HCT116 (cell line): ENCODE measurements at regions not wholly inside any gene's neighbourhood (a gene's known extent, or its start where the extent isn't known, plus 50 kb on each side); places are given as distances from the start of the nearest gene placed in this dataset.
"Not testable (repeated sequence)": the region's sequence is repeated elsewhere in the genome, so short reads cannot be mapped to it uniquely, and the experiment has no call there.

ENCODE experiments used
- ATAC-seq: fragments of 200-7000 bp; cut with Tn5 transposase; 2 replicates; pipeline ENCODE4 v1.9.1; 2020; ENCODE audit warnings: mild to moderate bottlenecking, moderate library complexity
- BruUV-seq: library from RNA; stranded (reverse); fragments of 400-500 nt; replicated peaks from 2 replicates; lab custom pipeline; 2021; lab: Mats Ljungman, UMichigan
- CTCF ChIA-PET: fragments of 300-600 bp; sonication (Branson Sonifier 250); formaldehyde crosslinking; loops from one replicate; lab custom pipeline; 2021; ENCODE audit warnings: antibody characterized with exemption; lab: Charles Lee
- POLR2A ChIA-PET: fragments of 300-600, 350-600 bp; sonication (Branson Sonifier 250); formaldehyde crosslinking; loops from one replicate; lab custom pipeline; 2021; ENCODE audit warnings: antibody characterized with exemption; lab: Charles Lee
- RAD21 ChIA-PET, 2 experiments: fragments of 300-600 bp; sonication (Branson Sonifier 250); formaldehyde crosslinking; loops; one replicate each; lab custom pipeline; 2023; ENCODE audit warnings: low total read pairs in 2 of 2; ENCODE audit not compliant: uncharacterized antibody in 2 of 2, unreplicated experiment in 2 of 2, low non-redundant PET in 1 of 2; lab: Charles Lee
- DNase-seq: peaks from one replicate; pipeline ENCODE4 v3.0.0-alpha.2; 2010; ENCODE audit warnings: low read depth, low spot score
- H2AFZ ChIP-seq: fragments of 200-600 bp; shearing (Covaris generic), sonication (generic); 2 replicates; pipeline ENCODE4 v1.6.1; 2017; ENCODE audit warnings: low read depth, mixed run types, mixed read lengths, antibody characterized with exemption, low read length; ENCODE audit not compliant: poor library complexity, severe bottlenecking
- H3K27ac ChIP-seq: 2 replicates; pipeline ENCODE4 v1.5.1; 2012; ENCODE audit warnings: low read depth, low read length
- H3K27me3 ChIP-seq: fragments of 200-600 bp; sonication (generic); 2 replicates; pipeline ENCODE4 v1.6.1; 2016; ENCODE audit warnings: mixed run types, low read length, mixed read lengths; ENCODE audit not compliant: insufficient read depth
- H3K36me3 ChIP-seq, 2 experiments: fragments of 200-500 bp in 1 of 2; fragments of 200-600 bp in 1 of 2; sonication (Bioruptor generic) in 1 of 2; sonication (generic) in 1 of 2; 2 replicates each; pipeline versions ENCODE4 v1.5.1 to v1.6.1; 2014 to 2016; ENCODE audit warnings: low read length in 2 of 2, inconsistent platforms in 1 of 2, mixed read lengths in 1 of 2, mixed run types in 1 of 2; ENCODE audit not compliant: insufficient read depth in 2 of 2, control insufficient read depth in 1 of 2
- H3K4me1 ChIP-seq, 2 experiments: fragments of 200-600 bp in 1 of 2; sonication (generic) in 1 of 2; 2 replicates each; pipeline versions ENCODE4 v1.5.1 to v1.6.1; 2012 to 2017; ENCODE audit warnings: low read length in 2 of 2, inconsistent platforms in 1 of 2, mild to moderate bottlenecking in 1 of 2, mixed read lengths in 1 of 2, mixed run types in 1 of 2, moderate library complexity in 1 of 2; ENCODE audit not compliant: insufficient read depth in 2 of 2, control insufficient read depth in 1 of 2
- H3K4me2 ChIP-seq: fragments of 200-600 bp; sonication (generic); 2 replicates; pipeline ENCODE4 v1.6.1; 2017; ENCODE audit warnings: mixed run types, low read length, mixed read lengths
- H3K4me3 ChIP-seq, 2 experiments: fragments of 200-600 bp in 1 of 2; sonication (generic) in 1 of 2; replicated peaks in 1 of 2; 2 replicates each; pipeline ENCODE4 v1.5.1; 2011 to 2016; ENCODE audit warnings: low read length in 2 of 2, control low read depth in 1 of 2, low read depth in 1 of 2, mild to moderate bottlenecking in 1 of 2, mixed read lengths in 1 of 2, mixed run types in 1 of 2
- H3K79me2 ChIP-seq: fragments of 200-600 bp; sonication (generic); 2 replicates; pipeline ENCODE4 v1.6.1; 2017; ENCODE audit warnings: mild to moderate bottlenecking, mixed run types, low read length, moderate library complexity, mixed read lengths; ENCODE audit not compliant: insufficient read depth
- H3K9ac ChIP-seq: fragments of 200-600 bp; sonication (generic); 2 replicates; pipeline ENCODE4 v1.6.1; 2016; ENCODE audit warnings: low read length, mixed read lengths
- H3K9me2 ChIP-seq: fragments of 200-600 bp; sonication (generic), shearing (Covaris generic); 2 replicates; pipeline ENCODE4 v1.6.1; 2017; ENCODE audit warnings: mixed run types, mild to moderate bottlenecking, moderate library complexity; ENCODE audit not compliant: insufficient read depth
- H3K9me3 ChIP-seq, 2 experiments: fragments of 200-500 bp in 1 of 2; fragments of 200-600 bp in 1 of 2; sonication (Bioruptor generic) in 1 of 2; sonication (generic) in 1 of 2; 2 replicates each; pipeline ENCODE4 v1.6.1; 2014 to 2017; ENCODE audit warnings: low read length in 2 of 2, mixed read lengths in 2 of 2, inconsistent platforms in 1 of 2, low read depth in 1 of 2, mild to moderate bottlenecking in 1 of 2, mixed run types in 1 of 2, moderate library complexity in 1 of 2; ENCODE audit not compliant: control insufficient read depth in 1 of 2, insufficient read depth in 1 of 2
- H4K20me1 ChIP-seq: fragments of 200-600 bp; sonication (generic), shearing (Covaris generic); 2 replicates; pipeline ENCODE4 v1.6.1; 2017; ENCODE audit warnings: mixed run types, mild to moderate bottlenecking, moderate library complexity; ENCODE audit not compliant: insufficient read depth
- ATF3 ChIP-seq: IDR thresholded peaks from 2 replicates; pipeline ENCODE4 v1.6.1; 2012
- CBX3 ChIP-seq: IDR thresholded peaks from 2 replicates; pipeline ENCODE4 v1.6.1; 2012; ENCODE audit warnings: low read depth
- EZH2 ChIP-seq: fragments of 200-600 bp; sonication (generic); IDR thresholded peaks from 2 replicates; pipeline ENCODE4 v1.6.1; 2017; ENCODE audit warnings: antibody characterized with exemption, mixed run types
- FOSL1 ChIP-seq: IDR thresholded peaks from 2 replicates; pipeline ENCODE4 v1.6.1; 2012; ENCODE audit warnings: low read depth
- JUND ChIP-seq: IDR thresholded peaks from 2 replicates; pipeline ENCODE4 v1.6.1; 2012
- POLR2A ChIP-seq: IDR thresholded peaks from 2 replicates; pipeline ENCODE4 v1.7.0; 2011; ENCODE audit warnings: borderline replicate concordance; ENCODE audit not compliant: insufficient read depth, insufficient read length; ENCODE audit errors: extremely low read depth
- POLR2AphosphoS5 ChIP-seq: IDR thresholded peaks from 2 replicates; pipeline ENCODE4 v1.6.1; 2011; ENCODE audit warnings: mild to moderate bottlenecking, low read depth, low read length, moderate library complexity
- SRF ChIP-seq: IDR thresholded peaks from 2 replicates; pipeline ENCODE4 v1.6.1; 2012; ENCODE audit warnings: low read depth
- TCF7L2 ChIP-seq: IDR thresholded peaks from 2 replicates; pipeline ENCODE4 v1.7.0; 2011; ENCODE audit warnings: borderline replicate concordance, inconsistent platforms; ENCODE audit not compliant: insufficient read depth, insufficient read length; ENCODE audit errors: extremely low read depth
- YY1 ChIP-seq: IDR thresholded peaks from 2 replicates; pipeline ENCODE4 v1.6.1; 2011; ENCODE audit warnings: low read length, low read depth, moderate library complexity, mild to moderate bottlenecking; ENCODE audit not compliant: insufficient replicate concordance; ENCODE audit errors: extremely low read depth
- ZBTB33 ChIP-seq: IDR thresholded peaks from 2 replicates; pipeline ENCODE4 v1.6.1; 2011; ENCODE audit warnings: mild to moderate bottlenecking, low read length, moderate library complexity; ENCODE audit not compliant: insufficient replicate concordance; ENCODE audit errors: extremely low read depth
- ZFX ChIP-seq: fragments of 450-650 bp; IDR thresholded peaks from 2 replicates; pipeline ENCODE4 v1.6.1; 2017
- ZNF274 ChIP-seq: fragments of 200-500 bp; sonication (Bioruptor generic); IDR thresholded peaks from 2 replicates; pipeline ENCODE4 v1.6.1; 2014; ENCODE audit warnings: mild to moderate bottlenecking, low read depth, low read length, inconsistent platforms
- intact Hi-C: fragments of 100-400 bp; cut with micrococcal nuclease; formaldehyde crosslinking; loops from 2 replicates; pipeline ENCODE4 v1.10.0; 2022
- TF ChIP-seq, protein P1 (sequence below): IDR thresholded peaks from 2 replicates; pipeline ENCODE4 v1.6.1; 2012; ENCODE audit warnings: low read depth

DNA sequence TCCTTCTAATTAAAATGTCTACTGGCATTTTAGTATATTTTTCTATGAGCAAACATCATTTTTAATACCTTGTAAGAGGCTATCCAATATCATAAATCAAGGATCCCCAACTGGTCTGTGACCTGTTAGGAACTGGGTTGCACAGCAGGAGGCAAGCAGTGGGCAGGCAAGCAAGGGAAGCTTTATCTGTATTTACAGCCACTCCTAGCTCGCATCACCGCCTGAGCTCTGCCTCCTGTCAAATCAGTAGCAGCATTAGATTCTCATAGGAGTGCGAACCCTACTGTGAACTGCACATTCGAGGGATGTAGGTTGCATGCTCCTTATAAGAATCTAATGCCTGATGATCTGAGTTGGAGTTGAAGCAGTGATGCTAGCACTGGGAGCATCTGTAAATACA, 70.2 kb upstream of the CREB3L1 start (continued):
- TF ChIP-seq, protein P1, sequence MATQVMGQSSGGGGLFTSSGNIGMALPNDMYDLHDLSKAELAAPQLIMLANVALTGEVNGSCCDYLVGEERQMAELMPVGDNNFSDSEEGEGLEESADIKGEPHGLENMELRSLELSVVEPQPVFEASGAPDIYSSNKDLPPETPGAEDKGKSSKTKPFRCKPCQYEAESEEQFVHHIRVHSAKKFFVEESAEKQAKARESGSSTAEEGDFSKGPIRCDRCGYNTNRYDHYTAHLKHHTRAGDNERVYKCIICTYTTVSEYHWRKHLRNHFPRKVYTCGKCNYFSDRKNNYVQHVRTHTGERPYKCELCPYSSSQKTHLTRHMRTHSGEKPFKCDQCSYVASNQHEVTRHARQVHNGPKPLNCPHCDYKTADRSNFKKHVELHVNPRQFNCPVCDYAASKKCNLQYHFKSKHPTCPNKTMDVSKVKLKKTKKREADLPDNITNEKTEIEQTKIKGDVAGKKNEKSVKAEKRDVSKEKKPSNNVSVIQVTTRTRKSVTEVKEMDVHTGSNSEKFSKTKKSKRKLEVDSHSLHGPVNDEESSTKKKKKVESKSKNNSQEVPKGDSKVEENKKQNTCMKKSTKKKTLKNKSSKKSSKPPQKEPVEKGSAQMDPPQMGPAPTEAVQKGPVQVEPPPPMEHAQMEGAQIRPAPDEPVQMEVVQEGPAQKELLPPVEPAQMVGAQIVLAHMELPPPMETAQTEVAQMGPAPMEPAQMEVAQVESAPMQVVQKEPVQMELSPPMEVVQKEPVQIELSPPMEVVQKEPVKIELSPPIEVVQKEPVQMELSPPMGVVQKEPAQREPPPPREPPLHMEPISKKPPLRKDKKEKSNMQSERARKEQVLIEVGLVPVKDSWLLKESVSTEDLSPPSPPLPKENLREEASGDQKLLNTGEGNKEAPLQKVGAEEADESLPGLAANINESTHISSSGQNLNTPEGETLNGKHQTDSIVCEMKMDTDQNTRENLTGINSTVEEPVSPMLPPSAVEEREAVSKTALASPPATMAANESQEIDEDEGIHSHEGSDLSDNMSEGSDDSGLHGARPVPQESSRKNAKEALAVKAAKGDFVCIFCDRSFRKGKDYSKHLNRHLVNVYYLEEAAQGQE: no peak

DNA sequence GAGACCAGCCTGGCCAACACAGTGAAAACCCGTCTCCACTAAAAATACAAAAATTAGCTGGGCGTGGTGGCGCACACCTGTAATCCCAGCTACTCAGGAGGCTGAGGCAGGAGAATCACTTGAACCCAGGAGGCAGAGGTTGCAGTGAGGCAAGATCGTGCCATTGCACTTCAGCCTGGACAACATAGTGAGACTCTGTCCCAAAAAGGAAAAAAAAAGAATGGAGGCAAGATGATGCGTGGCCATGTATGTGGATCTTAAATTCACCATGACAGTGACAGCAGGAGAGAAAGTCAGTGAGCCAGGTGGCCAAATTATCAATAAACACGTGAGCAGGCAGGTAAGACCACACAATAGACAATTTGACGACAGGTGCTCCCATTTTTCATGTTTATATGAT, 73.0 kb upstream of the CREB3L1 start:
- H3K9me2 ChIP-seq, ATAC-seq, H3K36me3 ChIP-seq, H4K20me1 ChIP-seq, H3K4me3 ChIP-seq, H3K9ac ChIP-seq, POLR2A ChIA-PET, H3K4me2 ChIP-seq, H3K9me3 ChIP-seq, CTCF ChIA-PET, H3K79me2 ChIP-seq, H2AFZ ChIP-seq, intact Hi-C loops, BruUV-seq, H3K27me3 ChIP-seq, H3K27ac ChIP-seq, RAD21 ChIA-PET, H3K4me1 ChIP-seq, DNase-seq: not testable (repeated sequence)

DNA sequence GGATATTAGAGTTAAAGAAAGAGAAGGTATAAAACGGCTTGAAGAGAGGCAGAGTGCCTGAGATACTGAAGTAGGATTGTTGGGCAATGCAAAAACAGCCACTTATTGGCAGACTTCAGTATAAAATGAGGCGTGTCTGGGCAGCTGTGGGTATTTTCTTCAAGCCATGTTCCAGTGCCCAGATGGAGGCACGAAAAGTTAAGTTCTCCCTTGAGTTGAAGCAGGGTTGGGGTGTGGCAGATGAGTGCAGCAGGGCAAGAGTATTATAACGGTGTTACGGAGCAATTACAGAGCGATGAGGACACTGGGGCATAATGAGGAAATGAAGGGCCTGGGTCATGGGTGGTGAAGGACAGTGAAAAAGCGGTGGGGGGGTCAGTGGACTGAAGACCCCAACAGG, 73.7 kb upstream of the CREB3L1 start:
- no peak overlapping the region for H3K4me2 ChIP-seq
- no peak overlapping the region for H2AFZ ChIP-seq
- no TSS peak for BruUV-seq
- no peak overlapping the region for H3K9ac ChIP-seq
- H3K27ac ChIP-seq: no peak overlapping the region
- H3K4me1 ChIP-seq: no peaks in the 10 kb centered on the region
- intact Hi-C loops: no loop called here
- H3K4me3 ChIP-seq: no peak overlapping the region
- no peaks in the 10 kb centered on the region for H3K9me3 ChIP-seq
- ATAC-seq (no peak), DNase-seq (no peak)
- no peaks in the 10 kb centered on the region for H4K20me1 ChIP-seq
- POLR2A ChIA-PET: no interaction called here
- RAD21 ChIA-PET: no interaction called here
- CTCF ChIA-PET: no interaction called here
- TF ChIP-seq ZNF274: no peak
- TF ChIP-seq FOSL1: no peak
- TF ChIP-seq ZBTB33: no peak
- TF ChIP-seq YY1: no peak
- TF ChIP-seq POLR2AphosphoS5: no peak
- TF ChIP-seq POLR2A: no peak
- no peak for TF ChIP-seq JUND
- TF ChIP-seq ZFX: no peak
- TF ChIP-seq CBX3: no peak
- TF ChIP-seq EZH2: no peak
- TF ChIP-seq SRF: no peak
- no peak for TF ChIP-seq TCF7L2
- no peak for TF ChIP-seq ATF3
- no peaks in the 10 kb centered on the region for H3K79me2 ChIP-seq
- 0 out of 2 replicates have a peak, but pooled peaks cover 3% of the 10 kb centered on the region for H3K27me3 ChIP-seq
- no peaks in the 10 kb centered on the region for H3K9me2 ChIP-seq
- no peaks in the 10 kb centered on the region for H3K36me3 ChIP-seq
